Spleen (tissue), 11 donors: ENCODE measurements at regions not wholly inside any gene's neighbourhood (a gene's known extent, or its start where the extent isn't known, plus 50 kb on each side); places are given as distances from the start of the nearest gene placed in this dataset.

ENCODE experiments used
- DNase-seq: peaks from one replicate; pipeline ENCODE4 v3.0.0-alpha.2; 2020
- H3K27ac ChIP-seq, 8 donors: fragments of 200-600 bp; sonication (generic) in 7 of 8; 1 replicate in 4 of 8; 2 replicates in 4 of 8; pipeline versions ENCODE4 v1.5.0 to v1.8.0; 2016 to 2021; ENCODE audit warnings: inconsistent platforms in 4 of 8, mild to moderate bottlenecking in 4 of 8, moderate library complexity in 1 of 8
- H3K27me3 ChIP-seq, 7 donors: fragments of 200-600 bp; sonication (generic) in 6 of 7; replicated peaks in 1 of 7; 1 replicate in 4 of 7; 2 replicates in 3 of 7; pipeline versions ENCODE4 v1.5.0 to v1.8.0; 2016 to 2021; ENCODE audit warnings: inconsistent platforms in 3 of 7, mild to moderate bottlenecking in 1 of 7
- H3K36me3 ChIP-seq, 6 donors: fragments of 200-600 bp; sonication (generic) in 5 of 6; 1 replicate in 4 of 6; 2 replicates in 2 of 6; pipeline versions ENCODE4 v1.5.0 to v1.8.0; 2016 to 2021; ENCODE audit warnings: inconsistent platforms in 2 of 6
- H3K4me1 ChIP-seq, 6 donors: fragments of 200-600 bp; sonication (generic) in 5 of 6; 1 replicate in 3 of 6; 2 replicates in 3 of 6; pipeline versions ENCODE4 v1.5.0 to v1.8.0; 2016 to 2021; ENCODE audit warnings: inconsistent platforms in 3 of 6
- H3K4me3 ChIP-seq, 8 donors: fragments of 200-600 bp; sonication (generic) in 7 of 8; 1 replicate in 4 of 8; 2 replicates in 4 of 8; pipeline versions ENCODE4 v1.5.0 to v1.8.0; 2016 to 2021; ENCODE audit warnings: inconsistent platforms in 4 of 8, mild to moderate bottlenecking in 4 of 8, moderate library complexity in 2 of 8
- H3K9me3 ChIP-seq, 8 donors: fragments of 200-600 bp; sonication (generic) in 7 of 8; 1 replicate in 4 of 8; 2 replicates in 4 of 8; pipeline versions ENCODE4 v1.5.0 to v1.8.0; 2016 to 2021; ENCODE audit warnings: inconsistent platforms in 4 of 8
- CTCF ChIP-seq, 11 experiments: fragments of 200-600 bp in 7 of 11; fragments of 450-650 bp in 4 of 11; sonication (generic) in 4 of 11; IDR thresholded peaks in 8 of 11; conservative IDR thresholded peaks in 3 of 11; 1 replicate in 7 of 11; 2 replicates in 4 of 11; pipeline versions ENCODE4 v1.4.0 to v1.8.0; 2016 to 2021; ENCODE audit warnings: antibody characterized with exemption in 11 of 11, inconsistent platforms in 4 of 11, mild to moderate bottlenecking in 1 of 11
- POLR2A ChIP-seq, 3 donors: fragments of 450-650 bp; IDR thresholded peaks; one replicate each; pipeline ENCODE4 v1.5.1; 2017; ENCODE audit warnings: antibody characterized with exemption in 3 of 3, mild to moderate bottlenecking in 1 of 3
- POLR2AphosphoS5 ChIP-seq, 3 donors: sonication (generic); formaldehyde crosslinking; IDR thresholded peaks; one replicate each; pipeline ENCODE4 v1.5.1; 2017; ENCODE audit warnings: antibody characterized with exemption in 3 of 3
- WGBS, 5 donors: extraction: QIAGEN DNeasy Blood & Tissue Kit in 3 of 5; methylation state at CpG; one replicate each; pipeline versions ENCODE4 v1.1.5 to v1.1.7; 2013 to 2018; 5-methylcytosine and 5-hydroxymethylcytosine counted together
- intact Hi-C: fragments of 100-400 bp; cut with DNase I; formaldehyde crosslinking; loops from one replicate; pipeline ENCODE4 v1.15.0; 2023; ENCODE audit warnings: low total_unique reads
- donor health status: healthy with polysubstance abuse.
- donor health status: DM: no; HTN: no; CAD: no; lungs with moderate emphysema.
- donor health status: DM: no; HTN: no; CAD: no.
- donor health status: Bipolar disorder and iron deficiency.
- donor health status: healthy.
- donor health status: DM: no; HTN: no; CAD: no.
- donor health status: DM: yes; HTN: yes; CAD: no.

GRCh38 chr13:64283926-64284325, 2868.3 kb upstream of the PCDH20 start:
- peaks cover 0 to 35% (median 5%) of the 10 kb centered on the region in 8 donors for H3K9me3 ChIP-seq
- no peak overlapping the region for H3K27ac ChIP-seq
- TF ChIP-seq POLR2AphosphoS5 (IDR thresholded peaks at IDR 0.05): no peak
- TF ChIP-seq POLR2A (IDR thresholded peaks at IDR 0.05): no peak
- TF ChIP-seq CTCF (IDR thresholded peaks at IDR 0.05 in 8 of 11, conservative IDR thresholded peaks at IDR 0.05 in 3 of 11): no peak
- H3K4me3 ChIP-seq: no peak overlapping the region
- intact Hi-C loops: no loop called here
- no peaks in the 10 kb centered on the region for H3K27me3 ChIP-seq
- no peak for DNase-seq
- WGBS, 5 donors: 88 to 94% (median 92%) methylated on average over 2 of the region's 2 CpGs
- H3K36me3 ChIP-seq: no peaks in the 10 kb centered on the region
- H3K4me1 ChIP-seq: no peaks in the 10 kb centered on the region

GRCh38 chr13:64278493-64278892, 2862.8 kb upstream of the PCDH20 start:
- 73 to 88% (median 79%) methylated on average over 5 of the region's 5 CpGs for WGBS, 5 donors
- intact Hi-C loops: no loop called here
- Histone ChIP-seq H3K27ac (no peak overlapping the region), H3K36me3 (no peaks in the 10 kb centered on the region), H3K9me3 (peaks cover 0 to 27% (median 2%) of the 10 kb centered on the region in 8 donors), H3K4me3 (no peak overlapping the region), H3K27me3 (no peaks in the 10 kb centered on the region), H3K4me1 (no peaks in the 10 kb centered on the region)
- no peak for DNase-seq
- TF ChIP-seq POLR2AphosphoS5 (IDR thresholded peaks at IDR 0.05) (no peak), CTCF (IDR thresholded peaks at IDR 0.05 in 8 of 11, conservative IDR thresholded peaks at IDR 0.05 in 3 of 11) (no peak), POLR2A (IDR thresholded peaks at IDR 0.05) (no peak)

- no peak overlapping the region for H3K4me3 ChIP-seq
- no peak for DNase-seq
- H3K36me3 ChIP-seq: no peaks in the 10 kb centered on the region
- intact Hi-C loops: no loop called here
- peaks cover 0 to 26% (median 5%) of the 10 kb centered on the region in 8 donors for H3K9me3 ChIP-seq
- H3K4me1 ChIP-seq: no peaks in the 10 kb centered on the region
- TF ChIP-seq POLR2AphosphoS5 (IDR thresholded peaks at IDR 0.05): no peak
- TF ChIP-seq POLR2A (IDR thresholded peaks at IDR 0.05): no peak
- no peak for TF ChIP-seq CTCF (IDR thresholded peaks at IDR 0.05 in 8 of 11, conservative IDR thresholded peaks at IDR 0.05 in 3 of 11)
- no peak overlapping the region for H3K27ac ChIP-seq
- 79 to 99% (median 91%) methylated on average over 2 of the region's 2 CpGs for WGBS, 5 donors
- no peaks in the 10 kb centered on the region for H3K27me3 ChIP-seq
These were observed 2861.4 kb upstream of the PCDH20 start for GRCh38 chr13:64277097-64277496.

DNA sequence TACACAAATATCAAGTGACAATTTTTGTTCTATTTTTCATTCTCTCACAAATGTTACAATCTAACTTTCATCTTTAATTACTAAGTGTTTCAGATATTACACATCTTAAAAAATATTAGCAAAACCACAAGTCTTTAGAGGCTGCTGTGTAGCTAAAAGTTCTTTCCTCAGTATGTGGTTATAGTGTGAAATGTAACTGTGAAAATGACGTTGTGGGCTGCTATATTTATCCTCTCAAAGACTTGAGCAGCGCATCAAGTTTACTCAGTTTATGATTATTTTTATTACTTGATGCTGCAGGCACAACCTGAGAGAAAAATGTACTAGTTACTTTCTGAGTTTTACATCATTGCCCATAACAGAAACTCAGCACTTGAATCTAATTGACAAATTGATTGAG, 2860.6 kb upstream of the PCDH20 start:
- 38 to 46% (median 44%) methylated on average over 2 of the region's 2 CpGs for WGBS, 5 donors
- Histone ChIP-seq H3K27me3 (no peaks in the 10 kb centered on the region), H3K4me1 (no peaks in the 10 kb centered on the region), H3K27ac (no peak overlapping the region), H3K4me3 (no peak overlapping the region), H3K36me3 (no peaks in the 10 kb centered on the region), H3K9me3 (peaks cover 0 to 24% (median 12%) of the 10 kb centered on the region in 8 donors)
- intact Hi-C loops: no loop called here
- DNase-seq: no peak
- no peak for TF ChIP-seq POLR2AphosphoS5 (IDR thresholded peaks at IDR 0.05)
- TF ChIP-seq CTCF (IDR thresholded peaks at IDR 0.05 in 8 of 11, conservative IDR thresholded peaks at IDR 0.05 in 3 of 11): no peak
- no peak for TF ChIP-seq POLR2A (IDR thresholded peaks at IDR 0.05)
